ENCODE measurements at regions not wholly inside any gene's neighbourhood (a gene's known extent, or its start where the extent isn't known, plus 50 kb on each side); places are given as distances from the start of the nearest gene placed in this dataset.

- ATAC-seq (no peak), DNase-seq (ENCODE audit: low spot score) (no peak)
Observed at GRCh38 chr6:48200869-48201390, 89.9 kb upstream of the PTCHD4 start.

GRCh38 chr6:48199499-48199898 is 88.5 kb upstream of the PTCHD4 start:
- ATAC-seq (no peak), DNase-seq (ENCODE audit: low spot score) (no peak)

DNA sequence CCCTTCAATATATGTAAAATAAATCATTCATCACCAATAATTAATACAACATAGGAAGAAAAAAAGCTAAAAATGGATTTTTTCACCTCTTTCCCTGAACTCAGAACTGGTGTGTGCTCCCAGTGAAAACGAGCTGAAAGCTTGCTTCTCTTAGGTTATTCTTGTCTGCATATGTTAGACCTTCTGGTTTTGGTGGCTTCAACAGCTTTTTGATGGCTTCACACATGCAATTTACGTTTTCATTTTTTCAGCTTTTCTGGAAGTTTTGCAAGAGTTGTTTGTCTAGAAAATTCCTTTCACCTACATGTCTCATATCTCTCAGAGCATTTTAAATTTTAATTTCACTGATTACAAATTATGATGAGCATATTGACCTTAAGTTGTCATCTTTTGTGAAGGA is 86.9 kb upstream of the PTCHD4 start:
- ATAC-seq, result no peak
- DNase-seq (ENCODE audit: low spot score), result no peak

DNA sequence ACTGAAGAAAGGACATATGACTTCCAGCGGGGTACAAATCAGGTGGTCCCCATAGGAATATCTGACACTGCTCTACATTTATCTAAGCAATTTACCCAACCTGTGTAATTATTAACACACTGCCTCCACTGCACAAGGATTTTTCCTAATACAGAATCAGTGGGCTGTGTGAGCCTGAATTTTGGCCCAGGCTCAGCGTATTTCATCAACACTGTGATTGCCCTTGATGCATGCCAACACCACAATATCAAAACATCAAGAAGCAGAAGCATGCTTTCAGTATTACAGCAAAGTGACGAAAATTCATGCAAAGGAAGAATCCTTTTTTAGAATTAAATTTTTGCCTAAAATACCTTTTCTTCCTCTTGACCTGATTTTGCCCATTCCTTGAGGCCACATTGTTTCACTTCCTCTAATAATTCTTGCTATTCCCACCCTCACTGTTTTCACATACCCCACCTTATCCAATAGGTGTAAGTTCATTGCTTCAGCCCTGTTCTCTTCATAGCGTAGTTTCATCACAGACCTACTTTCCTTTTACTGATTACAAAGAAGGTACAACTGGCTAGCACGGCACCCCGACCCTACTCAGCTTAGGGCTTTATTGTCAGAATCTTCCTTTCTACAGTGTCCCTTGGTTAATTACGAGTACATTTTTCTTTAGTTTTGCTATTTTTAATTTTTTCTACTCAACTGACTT is 83.7 kb upstream of the PTCHD4 start:
- ATAC-seq (peak; percentile 84), DNase-seq (ENCODE audit: low spot score) (peak; percentile 46)

DNA sequence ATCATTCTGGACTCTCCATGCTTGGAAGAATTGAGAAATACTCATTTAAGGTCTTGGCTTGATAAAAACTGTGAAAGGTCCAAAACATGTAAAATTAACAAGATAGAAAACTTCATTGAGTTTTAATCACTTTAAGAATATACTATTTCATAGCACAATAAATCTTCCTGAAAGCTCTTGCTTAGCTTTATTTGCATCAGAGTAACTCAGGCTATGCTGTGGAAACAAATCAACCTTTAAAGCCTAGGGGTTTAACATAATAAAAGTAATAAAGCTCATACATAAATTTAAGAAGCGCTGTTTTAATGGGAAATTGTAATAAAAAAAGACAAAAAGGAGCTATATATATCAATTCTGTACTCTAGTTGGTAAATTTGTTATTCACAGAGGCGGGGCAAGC is 77.2 kb upstream of the PTCHD4 start:
- ATAC-seq (no peak), DNase-seq (ENCODE audit: low spot score) (no peak)

DNA sequence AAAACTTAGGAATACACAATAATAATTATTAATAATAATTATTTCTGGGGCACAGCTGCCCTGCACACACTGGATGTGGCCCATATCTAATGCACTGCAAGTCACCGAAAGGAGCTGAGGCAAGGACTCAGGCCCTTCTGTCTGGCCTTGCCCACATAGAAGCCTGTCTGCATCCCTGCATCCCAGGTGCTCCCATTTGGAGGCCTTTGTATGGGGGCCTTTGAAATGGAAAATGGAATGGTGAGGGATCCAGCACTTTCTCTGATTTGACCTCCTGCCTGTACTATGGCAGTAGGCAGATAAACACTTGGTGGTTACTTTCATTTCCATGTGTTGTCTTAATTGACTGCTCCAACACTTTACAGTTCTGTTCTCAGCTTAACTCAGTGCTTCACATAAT is 75.7 kb upstream of the PTCHD4 start:
- DNase-seq (ENCODE audit: low spot score) (no peak), ATAC-seq (no peak)

DNA sequence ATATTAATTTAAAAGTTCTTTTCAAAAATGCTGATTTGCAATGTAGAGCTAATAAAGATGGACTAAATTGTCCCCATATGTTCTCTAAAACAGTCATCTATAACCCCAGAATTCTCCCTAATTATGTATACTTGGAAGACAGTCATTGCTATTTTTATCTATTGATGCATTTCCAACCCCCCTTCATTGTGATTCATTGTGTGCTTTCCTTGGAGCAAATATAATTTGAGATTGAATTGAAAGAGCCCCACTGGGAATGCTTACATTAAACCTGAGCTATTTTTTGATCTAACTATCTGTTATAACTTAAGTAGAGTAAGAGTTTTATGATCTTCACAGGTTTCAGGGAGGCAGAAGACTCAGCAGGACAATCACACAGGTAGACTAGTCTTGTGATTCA is 73.7 kb upstream of the PTCHD4 start:
- DNase-seq (ENCODE audit: low spot score) (no peak), ATAC-seq (no peak)

GRCh38 chr6:48183811-48184605 is 73.0 kb upstream of the PTCHD4 start:
- no peak for ATAC-seq
- DNase-seq (ENCODE audit: low spot score), result no peak

GRCh38 chr6:48183178-48183577 is 72.2 kb upstream of the PTCHD4 start:
- ATAC-seq (no peak), DNase-seq (ENCODE audit: low spot score) (no peak)

DNA sequence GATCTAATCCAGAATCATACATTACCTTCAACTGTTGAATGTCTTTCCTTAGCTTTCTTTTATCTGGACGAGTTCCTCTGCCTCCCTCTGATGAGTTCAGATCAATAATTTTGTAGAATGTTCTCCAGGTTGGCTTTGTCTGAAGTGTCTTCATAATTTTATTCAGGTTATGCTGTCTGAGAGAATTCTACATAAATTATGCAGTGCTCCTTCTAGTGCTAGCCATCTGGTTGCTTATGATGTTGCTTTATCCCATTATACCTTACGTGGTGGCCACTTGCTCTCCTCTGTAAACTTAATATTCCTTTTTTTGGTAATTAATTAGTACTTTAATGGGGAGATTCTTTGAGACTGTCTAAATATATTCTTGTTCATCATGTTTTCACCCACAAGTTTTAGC is 67.7 kb upstream of the PTCHD4 start:
- ATAC-seq, result no peak
- no peak for DNase-seq (ENCODE audit: low spot score)

DNA sequence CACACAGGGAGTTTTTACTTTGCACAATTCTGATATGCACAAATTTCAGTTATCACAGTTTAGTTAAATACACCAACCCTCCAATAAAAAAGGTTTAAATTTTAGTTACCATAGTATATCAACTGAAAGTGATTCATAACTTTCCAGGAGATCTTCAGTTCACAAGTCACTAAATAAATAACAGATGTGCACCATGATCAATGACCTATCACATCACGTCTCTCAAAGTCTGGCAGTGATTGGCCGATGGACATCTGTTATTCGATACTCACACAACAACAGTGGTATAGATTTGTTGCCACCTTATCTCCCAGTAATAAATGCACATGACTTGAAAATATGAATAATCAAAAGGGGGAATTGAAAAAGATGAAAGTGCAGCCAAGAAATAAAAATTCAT is 66.8 kb upstream of the PTCHD4 start:
- ATAC-seq, result no peak
- DNase-seq (ENCODE audit: low spot score), result no peak

GRCh38 chr6:48176645-48177308 is 65.8 kb upstream of the PTCHD4 start:
- no peak for ATAC-seq
- DNase-seq (ENCODE audit: low spot score), result no peak

GRCh38 chr6:48169635-48170034 is 58.6 kb upstream of the PTCHD4 start:
- DNase-seq (ENCODE audit: low spot score) (no peak), ATAC-seq (no peak)

Data from left lobe of liver (tissue), 2 donors.